ENCODE measurements at regions not wholly inside any gene's neighbourhood (a gene's known extent, or its start where the extent isn't known, plus 50 kb on each side); places are given as distances from the start of the nearest gene placed in this dataset.
"Not testable (repeated sequence)": the region's sequence is repeated elsewhere in the genome, so short reads cannot be mapped to it uniquely, and the experiment has no call there.

- TF ChIP-seq CTCF (conservative IDR thresholded peaks at IDR 0.05; ENCODE audit: low read depth) = no peak
- ChIA-PET POLR2A (ENCODE audit: low non-redundant PET) (no interaction called here), CTCF (interaction anchor here (0.6 kb wide), 1 partner anchor 15 kb away, joined by 3 read pairs; no protein-coding TSS in a partner anchor)
- no peak for DNase-seq (ENCODE audit: low spot score)
- H3K27ac ChIP-seq = no peak overlapping the region
Observed at GRCh38 chr12:4154672-4155225, 118.8 kb upstream of the CCND2 start.

- CTCF ChIA-PET = no interaction called here
- no peak overlapping the region for H3K27ac ChIP-seq
- POLR2A ChIA-PET (ENCODE audit: low non-redundant PET) = no interaction called here
- no peak for DNase-seq (ENCODE audit: low spot score)
- no peak for TF ChIP-seq CTCF (conservative IDR thresholded peaks at IDR 0.05; ENCODE audit: low read depth)
Observed at GRCh38 chr12:4153343-4153892, 120.1 kb upstream of the CCND2 start.

- H3K27ac ChIP-seq = no peak overlapping the region
- no peak for DNase-seq (ENCODE audit: low spot score)
- ChIA-PET CTCF (no interaction called here), POLR2A (ENCODE audit: low non-redundant PET) (no interaction called here)
- no peak for TF ChIP-seq CTCF (conservative IDR thresholded peaks at IDR 0.05; ENCODE audit: low read depth)
Observed at GRCh38 chr12:4152145-4152795, 121.3 kb upstream of the CCND2 start.

- TF ChIP-seq CTCF (conservative IDR thresholded peaks at IDR 0.05; ENCODE audit: low read depth) = no peak
- ChIA-PET POLR2A (ENCODE audit: low non-redundant PET) (no interaction called here), CTCF (no interaction called here)
- no peak overlapping the region for H3K27ac ChIP-seq
- no peak for DNase-seq (ENCODE audit: low spot score)
Observed at GRCh38 chr12:4151362-4152121, 122.0 kb upstream of the CCND2 start.

GRCh38 chr12:4150355-4150754, 123.2 kb upstream of the CCND2 start:
- H3K27ac ChIP-seq; POLR2A ChIA-PET (ENCODE audit: low non-redundant PET); DNase-seq (ENCODE audit: low spot score); CTCF ChIA-PET: not testable (repeated sequence)

GRCh38 chr12:4148418-4149056, 125.0 kb upstream of the CCND2 start:
- ChIA-PET CTCF (interaction anchor here (0.6 kb wide), 1 partner anchor 890 kb away, joined by 8 read pairs; no protein-coding TSS in a partner anchor), POLR2A (ENCODE audit: low non-redundant PET) (no interaction called here)
- H3K27ac ChIP-seq = no peak overlapping the region
- DNase-seq (ENCODE audit: low spot score) = no peak
- TF ChIP-seq CTCF (conservative IDR thresholded peaks at IDR 0.05; ENCODE audit: low read depth) = no peak
